ENCODE measurements at regions not wholly inside any gene's neighbourhood (a gene's known extent, or its start where the extent isn't known, plus 50 kb on each side); places are given as distances from the start of the nearest gene placed in this dataset.
"Not testable (repeated sequence)": the region's sequence is repeated elsewhere in the genome, so short reads cannot be mapped to it uniquely, and the experiment has no call there.

- Mint-ChIP-seq H3K27ac (no peak overlapping the region), H3K4me3 (no peak overlapping the region), H3K36me3 (ENCODE audit: low read depth) (peaks cover 9% of the 10 kb centered on the region), H3K4me1 (ENCODE audit: low read depth) (no peaks in the 10 kb centered on the region), H3K9me3 (peaks cover 24% of the 10 kb centered on the region), H3K27me3 (no peaks in the 10 kb centered on the region)
Observed at GRCh38 chr4:148634476-148634875, 192.3 kb upstream of the NR3C2 start.

GRCh38 chr4:148633720-148634119 lies 191.5 kb upstream of the NR3C2 start:
- H3K4me3 Mint-ChIP-seq, result no peak overlapping the region
- peaks cover 18% of the 10 kb centered on the region for H3K9me3 Mint-ChIP-seq
- no peak overlapping the region for H3K27ac Mint-ChIP-seq
- H3K4me1 Mint-ChIP-seq (ENCODE audit: low read depth), result no peaks in the 10 kb centered on the region
- peaks cover 5% of the 10 kb centered on the region for H3K36me3 Mint-ChIP-seq (ENCODE audit: low read depth)
- no peaks in the 10 kb centered on the region for H3K27me3 Mint-ChIP-seq

- Mint-ChIP-seq H3K27me3 (no peaks in the 10 kb centered on the region), H3K4me3 (no peak overlapping the region), H3K36me3 (ENCODE audit: low read depth) (peaks cover 5% of the 10 kb centered on the region), H3K27ac (no peak overlapping the region), H3K4me1 (ENCODE audit: low read depth) (no peaks in the 10 kb centered on the region), H3K9me3 (peaks cover 13% of the 10 kb centered on the region)
Observed at GRCh38 chr4:148632476-148632875, 190.3 kb upstream of the NR3C2 start.

- no peak overlapping the region for H3K4me3 Mint-ChIP-seq
- no peaks in the 10 kb centered on the region for H3K4me1 Mint-ChIP-seq (ENCODE audit: low read depth)
- H3K9me3 Mint-ChIP-seq, result no peaks in the 10 kb centered on the region
- no peaks in the 10 kb centered on the region for H3K36me3 Mint-ChIP-seq (ENCODE audit: low read depth)
- no peak overlapping the region for H3K27ac Mint-ChIP-seq
- H3K27me3 Mint-ChIP-seq, result no peaks in the 10 kb centered on the region
Observed at GRCh38 chr4:148630051-148630450, 187.8 kb upstream of the NR3C2 start.

GRCh38 chr4:148618856-148619255 lies 176.6 kb upstream of the NR3C2 start:
- no peak overlapping the region for H3K27ac Mint-ChIP-seq
- no peaks in the 10 kb centered on the region for H3K27me3 Mint-ChIP-seq
- H3K4me3 Mint-ChIP-seq, result no peak overlapping the region
- peaks cover 18% of the 10 kb centered on the region for H3K9me3 Mint-ChIP-seq
- H3K4me1 Mint-ChIP-seq (ENCODE audit: low read depth), result no peaks in the 10 kb centered on the region
- H3K36me3 Mint-ChIP-seq (ENCODE audit: low read depth), result no peaks in the 10 kb centered on the region

GRCh38 chr4:148608968-148609367 lies 166.8 kb upstream of the NR3C2 start:
- Mint-ChIP-seq H3K4me1 (ENCODE audit: low read depth) (no peaks in the 10 kb centered on the region), H3K4me3 (no peak overlapping the region), H3K36me3 (ENCODE audit: low read depth) (no peaks in the 10 kb centered on the region), H3K9me3 (peaks cover 3% of the 10 kb centered on the region), H3K27ac (no peak overlapping the region), H3K27me3 (no peaks in the 10 kb centered on the region)

GRCh38 chr4:148598418-148599207 lies 156.4 kb upstream of the NR3C2 start:
- not testable (repeated sequence) for H3K27ac Mint-ChIP-seq; H3K36me3 Mint-ChIP-seq (ENCODE audit: low read depth); H3K4me1 Mint-ChIP-seq (ENCODE audit: low read depth); H3K4me3 Mint-ChIP-seq; H3K27me3 Mint-ChIP-seq
- peaks cover 34% of the 10 kb centered on the region for H3K9me3 Mint-ChIP-seq

- Mint-ChIP-seq H3K27me3 (no peaks in the 10 kb centered on the region), H3K36me3 (ENCODE audit: low read depth) (peaks cover 4% of the 10 kb centered on the region), H3K4me1 (ENCODE audit: low read depth) (no peaks in the 10 kb centered on the region), H3K4me3 (no peak overlapping the region), H3K27ac (no peak overlapping the region), H3K9me3 (peaks cover 24% of the 10 kb centered on the region)
Observed at GRCh38 chr4:148589182-148589581, 147.0 kb upstream of the NR3C2 start.

GRCh38 chr4:148575577-148575976 lies 133.4 kb upstream of the NR3C2 start:
- H3K27ac Mint-ChIP-seq, result no peak overlapping the region
- H3K36me3 Mint-ChIP-seq (ENCODE audit: low read depth), result no peaks in the 10 kb centered on the region
- no peaks in the 10 kb centered on the region for H3K9me3 Mint-ChIP-seq
- H3K4me3 Mint-ChIP-seq, result no peak overlapping the region
- H3K4me1 Mint-ChIP-seq (ENCODE audit: low read depth), result no peaks in the 10 kb centered on the region
- H3K27me3 Mint-ChIP-seq, result no peaks in the 10 kb centered on the region

- Mint-ChIP-seq H3K27ac (no peak overlapping the region), H3K4me3 (no peak overlapping the region), H3K4me1 (ENCODE audit: low read depth) (no peaks in the 10 kb centered on the region), H3K27me3 (no peaks in the 10 kb centered on the region), H3K9me3 (peaks cover 2% of the 10 kb centered on the region), H3K36me3 (ENCODE audit: low read depth) (no peaks in the 10 kb centered on the region)
Observed at GRCh38 chr4:148574911-148575310, 132.7 kb upstream of the NR3C2 start.

- Mint-ChIP-seq H3K36me3 (ENCODE audit: low read depth) (no peaks in the 10 kb centered on the region), H3K4me1 (ENCODE audit: low read depth) (no peaks in the 10 kb centered on the region), H3K4me3 (no peak overlapping the region)
Observed at GRCh38 chr4:148574502-148574901, 132.3 kb upstream of the NR3C2 start.

GRCh38 chr4:148574066-148574465 lies 131.9 kb upstream of the NR3C2 start:
- H3K9me3 Mint-ChIP-seq, result peaks cover 8% of the 10 kb centered on the region
- no peaks in the 10 kb centered on the region for H3K36me3 Mint-ChIP-seq (ENCODE audit: low read depth)
- no peak overlapping the region for H3K4me3 Mint-ChIP-seq
- H3K4me1 Mint-ChIP-seq (ENCODE audit: low read depth), result no peaks in the 10 kb centered on the region
- H3K27me3 Mint-ChIP-seq, result no peaks in the 10 kb centered on the region
- H3K27ac Mint-ChIP-seq, result no peak overlapping the region

More at GRCh38 chr4:148574502-148574901, 132.3 kb upstream of the NR3C2 start:
- Mint-ChIP-seq H3K27me3 (no peaks in the 10 kb centered on the region), H3K9me3 (peaks cover 6% of the 10 kb centered on the region), H3K27ac (no peak overlapping the region)

- Mint-ChIP-seq H3K27ac (no peak overlapping the region), H3K4me1 (ENCODE audit: low read depth) (no peaks in the 10 kb centered on the region), H3K4me3 (no peak overlapping the region), H3K27me3 (no peaks in the 10 kb centered on the region), H3K9me3 (peaks cover 13% of the 10 kb centered on the region), H3K36me3 (ENCODE audit: low read depth) (no peaks in the 10 kb centered on the region)
Observed at GRCh38 chr4:148573296-148573695, 131.1 kb upstream of the NR3C2 start.

GRCh38 chr4:148565801-148566200 lies 123.6 kb upstream of the NR3C2 start:
- H3K4me1 Mint-ChIP-seq (ENCODE audit: low read depth), result no peaks in the 10 kb centered on the region

GRCh38 chr4:148563684-148564083 lies 121.5 kb upstream of the NR3C2 start:
- Mint-ChIP-seq H3K4me3 (no peak overlapping the region), H3K4me1 (ENCODE audit: low read depth) (no peaks in the 10 kb centered on the region), H3K9me3 (peaks cover 5% of the 10 kb centered on the region), H3K27ac (no peak overlapping the region), H3K36me3 (ENCODE audit: low read depth) (no peaks in the 10 kb centered on the region), H3K27me3 (no peaks in the 10 kb centered on the region)

More at GRCh38 chr4:148565801-148566200, 123.6 kb upstream of the NR3C2 start:
- H3K27me3 Mint-ChIP-seq, result no peaks in the 10 kb centered on the region
- no peak overlapping the region for H3K27ac Mint-ChIP-seq
- no peaks in the 10 kb centered on the region for H3K36me3 Mint-ChIP-seq (ENCODE audit: low read depth)
- H3K4me3 Mint-ChIP-seq, result no peak overlapping the region
- peaks cover 17% of the 10 kb centered on the region for H3K9me3 Mint-ChIP-seq

GRCh38 chr4:148561467-148561866 lies 119.3 kb upstream of the NR3C2 start:
- no peaks in the 10 kb centered on the region for H3K9me3 Mint-ChIP-seq
- H3K4me1 Mint-ChIP-seq (ENCODE audit: low read depth), result no peaks in the 10 kb centered on the region
- no peak overlapping the region for H3K27ac Mint-ChIP-seq
- no peaks in the 10 kb centered on the region for H3K36me3 Mint-ChIP-seq (ENCODE audit: low read depth)
- H3K27me3 Mint-ChIP-seq, result no peaks in the 10 kb centered on the region
- H3K4me3 Mint-ChIP-seq, result no peak overlapping the region
